HG02973 (cell line): ENCODE measurements at regions not wholly inside any gene's neighbourhood (a gene's known extent, or its start where the extent isn't known, plus 50 kb on each side); places are given as distances from the start of the nearest gene placed in this dataset.

ENCODE experiments used
- ATAC-seq: cut with Tn5 transposase; IDR thresholded peaks from one replicate; pipeline ENCODE4 v1.9.1; 2021; ENCODE audit warnings: moderate library complexity; ENCODE audit not compliant: unreplicated experiment

DNA sequence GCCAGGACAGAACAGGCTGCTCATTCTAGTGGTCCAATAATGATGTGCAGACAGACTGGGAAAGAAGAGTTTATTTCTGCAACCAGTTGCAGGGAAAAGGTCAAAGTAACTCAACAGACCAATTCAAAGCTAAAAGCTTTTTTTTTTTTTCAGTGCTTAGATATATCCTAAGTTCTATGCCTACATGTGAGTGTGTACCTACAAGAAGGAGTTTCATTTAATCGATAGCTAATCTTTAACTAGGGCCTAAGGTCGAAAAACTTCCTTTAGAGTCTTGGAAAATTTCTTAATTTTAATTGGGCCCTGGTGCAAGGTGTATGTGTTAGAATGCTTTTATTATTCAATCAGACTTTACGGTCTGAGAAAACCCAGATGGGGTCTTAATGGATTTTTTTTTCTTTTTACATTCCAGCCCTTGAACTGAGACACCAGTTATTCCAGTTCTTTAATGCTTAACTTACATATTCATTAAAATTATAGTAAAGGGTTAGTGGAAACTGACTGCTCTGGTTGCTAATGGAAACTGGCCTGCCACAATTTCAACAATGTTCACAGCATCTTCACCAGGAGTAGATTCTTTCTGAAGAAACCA is 365.3 kb downstream of the MTRR start:
- ATAC-seq, result no peak

GRCh38 chr5:8238080-8238479 is 369.1 kb downstream of the MTRR start:
- ATAC-seq, result no peak

- no peak for ATAC-seq
These were observed 370.2 kb downstream of the MTRR start for GRCh38 chr5:8239198-8239597.

- ATAC-seq, result no peak
These were observed 370.7 kb downstream of the MTRR start for GRCh38 chr5:8239646-8240045.

DNA sequence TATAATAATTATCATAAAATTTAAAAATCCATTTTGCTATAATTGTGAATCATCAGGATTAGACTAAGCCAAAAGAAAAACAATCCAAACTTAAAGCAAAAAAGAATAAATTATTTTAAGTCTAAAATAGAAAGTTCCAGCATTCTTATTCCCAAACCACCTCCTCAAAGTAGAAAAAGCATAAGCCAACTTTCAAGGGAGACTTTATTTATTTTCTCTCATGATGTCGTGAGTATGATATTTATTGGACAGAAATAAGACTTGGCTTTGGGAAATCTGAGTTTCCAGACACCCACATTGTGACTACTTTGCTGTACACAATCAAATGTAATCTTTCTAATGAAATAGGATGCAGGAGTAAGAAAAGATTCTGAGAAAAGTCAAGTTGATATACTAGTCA is 372.1 kb downstream of the MTRR start:
- ATAC-seq, result no peak

- ATAC-seq, result no peak
These were observed 372.6 kb downstream of the MTRR start for GRCh38 chr5:8241558-8241957.

DNA sequence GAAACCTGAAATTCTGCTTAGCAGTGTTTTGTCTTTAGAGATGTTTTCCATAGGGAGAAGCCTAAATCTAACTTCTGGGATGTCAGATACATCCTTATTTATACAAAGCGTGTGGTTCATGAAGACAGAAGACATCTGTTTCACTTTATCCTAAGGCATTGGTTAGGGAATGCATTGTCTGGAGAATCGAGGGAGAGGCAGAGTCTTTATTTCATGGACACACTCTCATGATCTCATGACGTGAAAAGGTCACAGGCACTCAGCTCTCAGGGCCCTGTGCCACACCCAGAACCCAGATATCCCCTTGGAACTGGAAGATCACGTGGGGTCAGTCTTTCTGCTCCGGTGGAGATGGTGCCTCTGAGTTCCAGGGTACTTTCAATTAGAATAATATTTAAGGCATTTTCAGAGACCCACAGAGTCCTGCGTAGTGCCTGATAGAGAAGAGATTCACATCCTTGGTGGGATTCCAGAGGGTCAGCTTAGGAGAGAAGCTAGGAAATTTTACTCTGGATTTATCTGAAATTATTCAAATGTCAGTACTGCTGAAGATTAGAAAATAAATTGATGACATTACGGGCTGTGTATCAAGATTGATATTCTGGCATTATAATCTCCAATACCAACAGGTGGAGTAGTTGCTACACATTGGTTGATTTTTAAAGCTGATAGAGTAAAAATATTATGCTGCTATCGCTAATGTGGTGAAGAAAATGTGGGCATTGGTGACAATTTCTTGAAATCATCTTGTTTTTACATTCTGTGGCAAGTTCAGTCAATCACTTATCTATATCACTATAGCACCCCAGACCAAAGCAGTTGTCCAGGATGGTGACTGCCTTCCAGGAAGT is 378.3 kb downstream of the MTRR start:
- ATAC-seq, result no peak

DNA sequence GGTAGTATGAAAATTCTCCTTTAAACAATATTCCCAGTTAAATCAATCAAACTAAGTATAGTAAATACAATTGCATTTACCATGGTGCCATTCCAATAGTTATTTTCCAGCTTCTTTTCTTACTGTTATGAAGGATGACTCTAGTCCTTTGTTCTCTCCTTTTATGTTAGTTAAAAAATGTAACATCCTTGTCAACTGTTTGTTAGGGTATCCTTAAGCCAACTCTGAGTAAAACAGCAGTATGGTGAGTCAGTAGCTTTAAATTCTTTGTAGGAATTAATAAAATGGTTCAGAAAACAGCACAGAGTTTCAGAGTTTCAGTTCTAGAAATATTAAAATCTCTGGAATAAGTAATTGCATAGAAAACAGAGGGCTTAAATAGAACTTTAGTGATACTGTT is 384.4 kb downstream of the MTRR start:
- ATAC-seq, result no peak

DNA sequence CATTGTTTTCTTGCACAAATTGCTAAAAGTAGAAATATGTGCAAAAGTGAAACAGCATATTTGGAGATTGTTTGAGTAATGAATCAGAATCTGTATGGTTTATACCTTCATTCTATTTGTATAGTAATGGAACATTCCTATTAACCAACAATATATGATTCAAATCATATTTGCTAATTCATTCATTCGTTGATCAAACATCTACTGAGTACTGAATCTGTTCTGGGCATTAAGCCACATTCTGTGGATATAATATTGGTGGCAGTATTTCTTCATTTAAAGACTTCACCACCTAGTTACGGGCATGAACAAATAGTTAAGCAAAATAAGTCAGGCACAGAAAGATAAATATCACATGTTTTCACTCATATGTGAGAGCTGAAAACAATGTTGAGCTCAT is 385.7 kb downstream of the MTRR start:
- ATAC-seq, result no peak

GRCh38 chr5:8258801-8259200 is 389.9 kb downstream of the MTRR start:
- ATAC-seq, result no peak

DNA sequence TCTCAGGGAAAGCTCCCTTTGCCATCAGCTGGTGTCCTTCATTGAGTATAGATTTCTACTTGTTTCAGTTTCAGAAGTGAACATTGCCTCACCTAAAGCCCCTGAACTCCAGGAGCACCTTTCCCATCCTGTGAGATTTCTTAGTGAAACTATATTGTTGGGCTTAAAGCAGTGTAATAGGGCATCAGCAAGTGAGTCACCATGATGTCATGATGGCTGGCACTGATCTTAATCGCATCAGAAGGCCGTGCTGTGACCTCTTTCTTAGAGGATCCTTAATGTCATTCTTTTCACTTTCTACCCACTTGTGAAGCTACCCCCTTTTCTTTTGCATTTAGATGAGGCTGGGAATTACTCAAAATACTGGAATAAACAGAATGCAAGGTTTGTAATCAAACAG is 401.3 kb downstream of the MTRR start:
- no peak for ATAC-seq

DNA sequence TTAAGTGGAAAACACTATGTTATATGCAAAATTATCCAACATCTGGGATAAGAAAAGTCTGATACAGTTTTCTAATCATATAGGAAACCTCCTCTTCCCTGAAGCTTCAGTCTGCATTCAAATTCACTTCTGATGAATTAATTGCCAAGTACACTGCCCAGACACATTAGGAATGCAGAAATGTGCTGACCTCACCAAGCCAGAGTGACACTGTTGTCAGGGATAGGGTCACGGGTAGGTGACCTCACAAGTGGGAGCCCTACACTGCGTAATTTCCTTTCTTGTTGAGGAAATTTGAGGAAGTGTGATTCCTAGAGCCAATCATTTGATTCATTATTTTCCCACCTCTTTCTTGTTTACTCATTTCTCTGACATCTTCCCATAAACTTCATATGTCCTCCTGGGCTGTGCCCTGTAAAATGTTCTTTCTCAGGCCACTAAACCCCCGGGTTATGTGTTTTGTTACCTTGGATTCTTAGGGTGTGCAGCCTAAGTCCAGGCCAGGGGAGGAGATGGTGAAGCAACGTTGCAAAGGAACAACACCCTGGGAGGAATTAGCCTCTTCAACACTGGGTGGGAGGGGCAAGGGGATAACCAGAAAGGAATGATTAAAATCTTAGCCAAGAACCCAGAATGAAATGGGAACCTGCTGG is 411.9 kb downstream of the MTRR start:
- ATAC-seq, result no peak

DNA sequence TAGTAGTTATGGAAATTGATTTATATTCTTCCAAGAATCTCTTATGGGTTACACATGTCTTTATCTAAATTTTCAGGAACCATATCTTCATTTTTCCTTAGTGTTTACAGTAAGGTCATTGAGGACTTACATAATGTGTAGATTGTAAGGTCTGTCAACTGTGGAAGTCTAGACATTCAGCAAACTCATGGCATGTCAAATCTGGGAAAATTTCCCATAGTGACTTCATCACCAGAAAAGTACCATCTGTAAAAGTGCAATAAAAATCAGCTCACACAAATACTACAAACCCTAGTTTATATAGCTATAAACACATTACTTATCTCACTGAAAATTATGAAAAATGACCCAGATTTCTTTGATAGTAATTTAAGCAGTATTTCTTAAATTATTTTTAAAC is 419.4 kb downstream of the MTRR start:
- no peak for ATAC-seq

- no peak for ATAC-seq
These were observed 420.1 kb downstream of the MTRR start for GRCh38 chr5:8288897-8289516.

DNA sequence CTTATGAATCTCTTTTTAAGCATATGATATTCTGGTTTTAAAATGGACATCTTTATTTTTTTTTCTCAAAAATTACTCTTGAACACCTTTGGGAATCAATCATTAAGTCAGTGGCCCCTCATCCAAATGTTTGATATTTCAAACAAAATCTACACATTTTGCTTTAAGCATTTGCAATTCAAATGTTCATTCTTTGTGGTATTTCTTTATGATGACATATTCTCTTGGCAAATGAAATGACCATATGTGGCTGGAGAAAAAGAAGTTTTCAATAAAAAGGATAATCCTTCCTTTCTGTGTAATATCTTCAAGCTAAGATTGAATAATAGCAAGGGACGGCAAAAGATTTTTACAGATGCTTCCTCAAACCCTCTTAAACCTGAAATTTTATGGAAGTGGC is 420.8 kb downstream of the MTRR start:
- ATAC-seq, result no peak

- no peak for ATAC-seq
These were observed 421.8 kb downstream of the MTRR start for GRCh38 chr5:8290721-8291120.

GRCh38 chr5:8291641-8292040 is 422.7 kb downstream of the MTRR start:
- no peak for ATAC-seq

GRCh38 chr5:8295141-8295540 is 426.2 kb downstream of the MTRR start:
- no peak for ATAC-seq

- ATAC-seq, result no peak
These were observed 430.8 kb downstream of the MTRR start for GRCh38 chr5:8299716-8300115.

GRCh38 chr5:8304341-8304740 is 435.4 kb downstream of the MTRR start:
- ATAC-seq, result no peak

GRCh38 chr5:8306288-8306896 is 437.4 kb downstream of the MTRR start:
- ATAC-seq, result no peak
